22Rv1 (cell line): ENCODE measurements at regions not wholly inside any gene's neighbourhood (a gene's known extent, or its start where the extent isn't known, plus 50 kb on each side); places are given as distances from the start of the nearest gene placed in this dataset.

Experiments used
- H3K27ac ChIP-seq: fragments of 450-650 bp; 2 replicates; pipeline ENCODE4 v1.5.1; 2017
- CTCF ChIP-seq: fragments of 450-650 bp; IDR thresholded peaks from 2 replicates; pipeline ENCODE4 v1.5.1; 2017; ENCODE audit warnings: mild to moderate bottlenecking
- ZFX ChIP-seq: fragments of 450-650 bp; IDR thresholded peaks from 2 replicates; pipeline ENCODE4 v1.6.1; 2017; ENCODE audit warnings: antibody characterized with exemption, borderline replicate concordance

DNA sequence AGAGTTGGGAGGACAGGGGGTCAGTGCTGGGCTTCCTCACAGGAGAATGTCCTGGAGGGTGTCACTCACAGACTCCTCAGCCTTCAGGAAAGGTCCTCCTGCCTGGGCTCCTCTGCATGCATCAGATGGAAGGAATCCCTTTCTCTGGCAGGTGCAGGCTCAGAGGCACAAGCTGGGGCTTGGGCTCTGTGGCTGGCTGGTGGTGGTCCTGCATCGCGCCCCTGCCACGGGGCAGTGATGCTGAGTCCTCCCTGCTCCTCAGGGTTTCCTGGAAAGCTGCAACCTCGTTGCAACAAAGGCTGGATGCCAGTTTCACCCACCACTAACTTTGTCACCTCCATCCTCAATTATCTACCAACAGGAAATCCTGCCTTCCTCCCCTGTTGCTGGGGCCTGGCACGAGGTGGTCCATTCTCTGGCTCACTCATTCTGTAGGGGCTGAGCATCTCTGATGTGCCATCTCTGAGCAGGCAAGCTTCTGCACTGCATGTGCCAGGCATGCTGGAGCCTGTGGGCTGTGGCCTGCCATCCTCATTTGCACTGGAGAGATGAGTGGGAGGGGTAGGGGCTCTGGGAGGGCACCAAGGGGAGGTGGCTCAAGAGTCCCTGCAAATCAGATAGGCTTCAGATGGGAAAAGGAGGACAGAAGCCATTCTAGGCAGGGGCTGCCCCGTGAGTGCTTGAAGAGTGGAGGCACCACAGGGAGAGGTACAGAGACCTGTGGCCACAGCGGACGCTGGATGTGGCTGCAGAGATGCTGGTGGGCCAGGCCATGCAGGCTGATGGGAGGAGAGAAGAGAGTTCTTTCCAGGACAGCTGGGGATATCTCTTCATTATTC lies 272.6 kb upstream of the HS6ST1 start:
- TF ChIP-seq ZFX (no peak), CTCF (no peak)
- no peak overlapping the region for H3K27ac ChIP-seq

GRCh38 chr2:128591861-128592822 lies 273.5 kb upstream of the HS6ST1 start:
- no peak for TF ChIP-seq ZFX
- TF ChIP-seq CTCF, result no peak
- H3K27ac ChIP-seq, result no peak overlapping the region

GRCh38 chr2:128593518-128593878 lies 274.8 kb upstream of the HS6ST1 start:
- no peak overlapping the region for H3K27ac ChIP-seq
- TF ChIP-seq ZFX (no peak), CTCF (no peak)

GRCh38 chr2:128593879-128594650 lies 275.4 kb upstream of the HS6ST1 start:
- TF ChIP-seq CTCF, result no peak
- TF ChIP-seq ZFX, result no peak
- no peak overlapping the region for H3K27ac ChIP-seq

- TF ChIP-seq ZFX (no peak), CTCF (no peak)
- no peak overlapping the region for H3K27ac ChIP-seq
These were observed 275.9 kb upstream of the HS6ST1 start for GRCh38 chr2:128594651-128594910.

- TF ChIP-seq CTCF (peak; percentile 40), ZFX (no peak)
- no peak overlapping the region for H3K27ac ChIP-seq
These were observed 276.4 kb upstream of the HS6ST1 start for GRCh38 chr2:128594953-128595677.
